GM18858 (cell line): ENCODE measurements at regions not wholly inside any gene's neighbourhood (a gene's known extent, or its start where the extent isn't known, plus 50 kb on each side); places are given as distances from the start of the nearest gene placed in this dataset.
"Not testable (repeated sequence)": the region's sequence is repeated elsewhere in the genome, so short reads cannot be mapped to it uniquely, and the experiment has no call there.

Experiments used
- ATAC-seq: cut with Tn5 transposase; IDR thresholded peaks from one replicate; pipeline ENCODE4 v1.9.1; 2021; ENCODE audit not compliant: unreplicated experiment

- no peak for ATAC-seq
Observed at GRCh38 chr7:131068604-131069021, 259.1 kb upstream of the MKLN1 start.

- no peak for ATAC-seq
Observed at GRCh38 chr7:131071786-131072504, 255.7 kb upstream of the MKLN1 start.

GRCh38 chr7:131072505-131073091 is 255.1 kb upstream of the MKLN1 start:
- no peak for ATAC-seq

GRCh38 chr7:131074043-131074442 is 253.6 kb upstream of the MKLN1 start:
- no peak for ATAC-seq

- ATAC-seq, result no peak
Observed at GRCh38 chr7:131074585-131074984, 253.1 kb upstream of the MKLN1 start.

GRCh38 chr7:131075406-131075805 is 252.3 kb upstream of the MKLN1 start:
- no peak for ATAC-seq

- ATAC-seq, result no peak
Observed at GRCh38 chr7:131076032-131076431, 251.6 kb upstream of the MKLN1 start.

GRCh38 chr7:131076711-131077181 is 250.9 kb upstream of the MKLN1 start:
- ATAC-seq, result no peak

- no peak for ATAC-seq
Observed at GRCh38 chr7:131077735-131078134, 249.9 kb upstream of the MKLN1 start.

GRCh38 chr7:131080754-131081153 is 246.9 kb upstream of the MKLN1 start:
- ATAC-seq, result no peak

- ATAC-seq, result no peak
Observed at GRCh38 chr7:131081308-131081707, 246.4 kb upstream of the MKLN1 start.

- no peak for ATAC-seq
Observed at GRCh38 chr7:131083781-131084180, 243.9 kb upstream of the MKLN1 start.

- ATAC-seq, result not testable (repeated sequence)
Observed at GRCh38 chr7:131084336-131084735, 243.3 kb upstream of the MKLN1 start.

- ATAC-seq, result no peak
Observed at GRCh38 chr7:131087756-131088658, 239.7 kb upstream of the MKLN1 start.

GRCh38 chr7:131090188-131090587 is 237.5 kb upstream of the MKLN1 start:
- no peak for ATAC-seq

- ATAC-seq, result no peak
Observed at GRCh38 chr7:131090886-131091692, 236.6 kb upstream of the MKLN1 start.

GRCh38 chr7:131094685-131095084 is 233.0 kb upstream of the MKLN1 start:
- no peak for ATAC-seq

GRCh38 chr7:131095346-131095745 is 232.3 kb upstream of the MKLN1 start:
- no peak for ATAC-seq

- no peak for ATAC-seq
Observed at GRCh38 chr7:131096267-131096927, 231.3 kb upstream of the MKLN1 start.

- ATAC-seq, result no peak
Observed at GRCh38 chr7:131097662-131098376, 229.9 kb upstream of the MKLN1 start.
